Peyer's patch (tissue), 4 donors: ENCODE measurements at regions not wholly inside any gene's neighbourhood (a gene's known extent, or its start where the extent isn't known, plus 50 kb on each side); places are given as distances from the start of the nearest gene placed in this dataset.

ENCODE experiments used
- CTCF ChIP-seq, 6 experiments: fragments of 450-650 bp in 4 of 6; fragments of 200-600 bp in 2 of 6; sonication (generic) in 1 of 6; IDR thresholded peaks; one replicate each; pipeline ENCODE4 v1.5.1; 2017 to 2019; ENCODE audit warnings: antibody characterized with exemption in 6 of 6, mild to moderate bottlenecking in 3 of 6, moderate library complexity in 1 of 6
- POLR2A ChIP-seq, 2 donors: fragments of 450-650 bp; IDR thresholded peaks; one replicate each; pipeline ENCODE4 v1.5.1; 2017; ENCODE audit warnings: antibody characterized with exemption in 2 of 2, mild to moderate bottlenecking in 2 of 2, moderate library complexity in 2 of 2

GRCh38 chr10:6338361-6338760 lies 135.6 kb downstream of the PFKFB3 start:
- TF ChIP-seq CTCF (IDR thresholded peaks at IDR 0.05) (no peak), POLR2A (IDR thresholded peaks at IDR 0.05) (no peak)
